NCI-H446 (cell line): ENCODE measurements at regions not wholly inside any gene's neighbourhood (a gene's known extent, or its start where the extent isn't known, plus 50 kb on each side); places are given as distances from the start of the nearest gene placed in this dataset.
A peak's percentile ranks its signal among the peaks of the same experiment; 100 is the strongest.

Experiments used
- DNase-seq, 2 experiments: peaks; one replicate each; lab custom pipeline; 2025; lab: John Stamatoyannopoulos, UW

- no peak for DNase-seq
Measured at GRCh38 chr3:76624164-76624563, 415.7 kb upstream of the ROBO2 start.

DNA sequence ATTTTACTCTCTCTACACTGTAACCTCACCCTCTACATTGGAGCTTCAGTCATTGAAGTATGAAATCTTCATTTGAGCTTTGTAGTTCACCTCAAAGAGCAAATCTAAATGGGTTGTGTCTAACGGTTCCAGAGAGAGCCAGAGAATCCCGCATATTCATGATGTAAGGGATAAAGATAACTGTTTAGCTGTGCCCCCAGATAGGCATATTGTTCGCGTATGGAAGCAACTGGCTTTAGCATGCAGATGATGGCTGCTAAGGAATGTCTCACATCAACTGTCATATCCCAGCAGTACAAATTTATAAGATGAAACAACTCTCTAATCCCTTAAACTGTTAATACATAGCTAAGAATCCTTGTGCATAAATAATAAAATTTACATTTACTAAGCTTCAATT is 412.7 kb upstream of the ROBO2 start:
- no peak for DNase-seq

DNA sequence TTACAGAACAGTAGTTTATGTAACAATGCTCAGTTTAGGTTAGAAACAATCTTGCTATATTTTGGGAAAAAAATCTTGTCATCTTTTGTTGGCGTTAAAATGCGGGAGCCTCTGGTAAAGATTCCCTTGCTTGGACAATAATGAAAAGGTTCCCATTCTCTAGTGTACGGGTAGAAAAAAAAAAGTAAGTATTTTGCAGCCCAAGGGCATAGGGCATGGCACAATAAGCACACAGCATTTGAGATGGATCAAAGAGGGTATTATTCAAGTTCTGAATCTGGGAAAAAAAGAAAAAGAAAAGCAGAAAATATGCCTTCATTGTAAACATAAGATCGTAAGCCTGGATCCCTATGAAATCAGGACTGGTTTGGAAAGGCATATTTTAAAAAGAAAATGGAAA is 408.6 kb upstream of the ROBO2 start:
- no peak for DNase-seq

- no peak for DNase-seq
Measured at GRCh38 chr3:76638006-76638405, 401.9 kb upstream of the ROBO2 start.

- no peak for DNase-seq
Measured at GRCh38 chr3:76643623-76644304, 396.1 kb upstream of the ROBO2 start.

- no peak for DNase-seq
Measured at GRCh38 chr3:76644305-76644675, 395.6 kb upstream of the ROBO2 start.

DNA sequence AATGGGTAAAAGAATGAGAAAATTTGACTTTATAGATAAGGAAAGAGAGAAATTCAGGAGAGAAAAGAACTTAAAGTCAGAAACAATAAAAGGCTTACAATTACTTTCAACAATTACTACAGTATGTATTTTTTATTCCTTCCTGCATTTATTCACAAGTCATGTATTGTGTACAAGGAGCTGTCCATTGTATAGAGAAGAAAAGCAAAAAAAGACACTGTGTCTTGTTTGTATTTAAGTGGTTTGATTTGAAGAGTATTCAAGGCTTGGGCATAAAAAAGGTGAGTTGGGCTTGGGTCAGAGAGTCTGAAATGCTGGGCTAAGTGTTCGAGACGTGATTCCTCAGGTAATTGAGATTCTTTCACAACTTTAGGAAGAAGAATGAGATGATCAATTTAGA is 394.2 kb upstream of the ROBO2 start:
- DNase-seq = no peak

GRCh38 chr3:76646921-76647562 is 392.9 kb upstream of the ROBO2 start:
- no peak for DNase-seq

GRCh38 chr3:76651784-76652183 is 388.1 kb upstream of the ROBO2 start:
- DNase-seq = no peak

DNA sequence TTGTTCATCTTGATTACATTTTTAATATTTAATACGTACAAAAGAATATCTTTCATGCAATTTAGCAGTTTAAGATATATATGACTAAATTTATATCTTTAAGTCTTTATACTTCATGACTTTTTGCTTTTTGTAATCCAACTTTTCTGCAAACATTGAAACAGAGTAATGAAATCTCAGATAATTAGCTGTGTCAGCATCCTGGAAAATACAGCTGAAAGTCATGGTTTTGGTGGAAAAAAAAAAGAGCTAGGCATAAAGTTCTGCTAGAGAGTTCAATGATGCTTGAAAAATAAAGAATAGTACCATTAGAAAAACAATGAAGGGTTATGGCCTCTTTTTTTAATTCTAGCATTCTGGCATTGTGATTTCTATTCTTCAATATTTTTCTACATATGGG is 387.4 kb upstream of the ROBO2 start:
- no peak for DNase-seq

DNA sequence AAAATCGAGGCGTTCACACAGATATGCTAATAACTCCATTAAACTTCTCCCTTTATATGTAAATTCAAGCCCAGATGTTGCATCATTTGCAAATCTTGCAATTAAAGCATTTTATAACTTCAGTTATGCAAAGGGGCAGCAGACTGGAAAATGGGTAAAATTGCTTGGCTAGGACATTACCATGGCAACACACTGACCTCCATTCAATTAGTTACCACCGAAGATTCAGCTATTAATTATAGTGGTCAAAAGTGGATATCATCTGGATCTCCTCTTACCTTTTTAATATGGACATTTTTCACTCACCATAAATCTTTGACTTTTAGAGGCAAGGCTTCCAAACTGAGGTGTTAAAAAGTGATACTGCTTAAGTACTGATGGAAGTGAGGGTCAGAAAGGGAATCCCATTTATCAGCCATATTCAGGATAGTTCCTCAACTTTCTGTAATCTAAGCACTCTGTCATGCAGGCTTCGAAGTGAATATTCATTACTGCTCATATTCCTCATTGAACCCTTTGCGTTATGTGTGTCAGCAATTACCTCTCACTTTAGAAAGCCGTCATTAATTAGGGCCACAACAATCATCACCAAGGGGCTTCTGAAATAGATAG is 386.2 kb upstream of the ROBO2 start:
- no peak for DNase-seq

DNA sequence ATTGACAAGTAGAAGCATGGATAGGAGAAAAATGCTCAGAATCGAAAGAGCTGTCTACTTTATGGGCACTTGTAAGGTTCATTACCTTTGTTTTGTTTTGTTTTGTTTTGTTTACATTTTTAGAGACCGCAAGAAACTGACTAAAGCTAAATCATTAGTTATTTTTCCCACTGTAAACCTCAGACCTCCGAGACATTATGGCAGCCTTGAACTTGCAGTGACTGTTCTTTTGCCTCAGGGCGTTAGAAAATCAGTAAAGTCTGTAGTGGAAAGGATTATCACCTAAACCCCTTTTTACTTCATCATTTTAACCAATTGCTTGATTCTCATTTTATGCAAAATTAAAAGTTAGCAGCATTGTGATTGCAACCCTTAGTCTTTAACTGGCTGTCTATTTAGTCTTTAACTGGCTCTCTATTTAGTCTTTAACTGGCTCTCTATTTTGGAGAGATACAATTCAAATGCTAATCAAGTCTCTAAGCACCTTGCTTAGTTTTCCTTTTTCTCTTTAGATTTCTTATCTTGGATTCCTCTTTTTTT is 383.3 kb upstream of the ROBO2 start:
- no peak for DNase-seq

DNA sequence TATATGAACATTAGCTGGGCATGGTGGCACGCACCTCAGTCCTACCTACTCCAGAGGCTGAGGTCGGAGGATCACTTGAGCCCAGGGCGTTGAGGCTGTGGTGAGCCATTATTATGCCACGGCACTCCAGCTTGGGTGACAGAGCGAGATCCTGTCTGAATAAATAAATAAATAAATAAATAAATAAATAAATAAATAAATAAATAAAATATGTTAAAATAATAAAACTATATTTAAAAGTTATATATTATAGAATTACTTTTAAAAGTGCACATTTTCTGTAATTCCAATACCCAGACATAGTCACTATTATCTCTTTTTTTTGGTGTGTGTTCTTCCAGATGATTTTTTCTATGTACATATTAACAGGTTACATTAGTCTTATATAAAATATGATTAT is 382.0 kb upstream of the ROBO2 start:
- no peak for DNase-seq

DNA sequence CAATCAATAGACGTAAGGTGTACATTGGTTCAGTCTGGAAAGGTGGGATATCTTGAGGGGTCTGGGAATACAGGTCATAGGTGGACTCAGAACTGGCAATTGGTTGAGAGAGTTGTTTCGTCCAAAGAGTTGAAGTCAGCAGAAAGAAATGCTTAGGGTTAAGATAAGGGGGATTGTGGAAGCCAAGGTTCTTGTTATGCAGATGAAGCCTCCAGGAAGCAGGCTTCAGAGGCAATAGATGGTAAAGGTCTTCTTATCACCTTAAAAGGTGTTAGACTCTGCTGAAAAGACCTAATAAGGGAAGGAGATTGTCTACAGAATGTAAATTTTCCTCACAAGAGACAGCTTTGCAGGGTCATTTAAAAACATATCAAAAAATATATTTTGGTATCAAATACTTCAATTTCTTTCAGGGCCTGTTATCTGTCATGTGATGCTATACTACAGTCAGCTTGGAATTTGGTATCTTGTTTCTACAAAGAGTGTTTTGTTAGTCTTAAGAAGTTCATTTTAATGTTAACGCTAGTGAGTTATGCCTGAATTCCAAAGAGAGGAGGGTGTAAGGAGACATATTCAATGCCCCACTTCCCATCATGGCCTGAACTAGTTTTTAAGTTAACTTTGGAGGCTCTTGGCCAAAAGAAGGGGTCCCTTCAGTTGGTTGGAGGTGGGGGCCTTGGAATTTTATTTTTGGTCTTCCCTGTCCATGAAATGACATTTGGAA is 378.2 kb upstream of the ROBO2 start:
- DNase-seq = no peak

DNA sequence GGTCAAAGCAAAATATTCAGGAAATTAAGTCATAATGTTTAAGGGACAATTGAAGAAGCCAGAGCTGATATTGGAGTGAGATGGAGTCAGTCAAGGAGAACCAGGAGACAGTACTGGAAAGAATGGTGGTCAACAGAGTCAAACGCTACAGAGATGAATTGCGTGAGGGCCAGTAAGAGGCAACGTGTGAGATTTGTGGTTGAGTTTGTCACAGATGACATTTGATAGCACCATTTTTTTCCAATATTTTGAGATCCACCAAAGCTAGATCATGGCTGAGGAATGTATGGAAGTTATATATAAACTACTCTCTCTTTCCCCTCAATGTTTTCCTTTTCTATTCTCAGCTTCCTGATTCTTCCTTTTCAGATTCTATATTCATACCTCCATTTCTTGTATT is 375.1 kb upstream of the ROBO2 start:
- DNase-seq = no peak

DNA sequence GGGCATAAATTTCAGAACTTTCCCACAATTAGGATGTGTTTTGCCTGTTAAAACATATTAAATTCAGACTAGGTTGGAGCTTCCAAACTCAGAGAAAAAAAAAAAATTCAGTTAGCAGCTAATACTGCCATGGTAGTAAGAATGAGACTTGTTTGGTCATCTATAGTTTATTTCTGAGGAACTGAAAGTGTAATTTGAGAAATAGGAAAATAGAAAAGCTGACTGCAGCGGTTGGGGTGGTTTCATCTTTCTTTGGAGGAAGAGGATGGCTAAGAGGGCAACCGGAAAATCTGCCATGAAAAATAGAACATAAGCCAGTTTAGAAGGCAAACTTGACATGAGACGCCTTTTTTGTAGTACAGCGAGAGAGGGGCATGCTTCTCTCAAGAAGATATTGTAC is 371.2 kb upstream of the ROBO2 start:
- DNase-seq = no peak

GRCh38 chr3:76669322-76669721 is 370.6 kb upstream of the ROBO2 start:
- DNase-seq = no peak

GRCh38 chr3:76673171-76673570 is 366.7 kb upstream of the ROBO2 start:
- no peak for DNase-seq

GRCh38 chr3:76679541-76679940 is 360.4 kb upstream of the ROBO2 start:
- DNase-seq = peak in 1 of 2 experiments; percentile 46

- peak in 1 of 2 experiments; percentile 27 for DNase-seq
Measured at GRCh38 chr3:76683256-76683655, 356.6 kb upstream of the ROBO2 start.

- no peak for DNase-seq
Measured at GRCh38 chr3:76684946-76685345, 355.0 kb upstream of the ROBO2 start.

GRCh38 chr3:76685858-76686257 is 354.0 kb upstream of the ROBO2 start:
- no peak for DNase-seq

DNA sequence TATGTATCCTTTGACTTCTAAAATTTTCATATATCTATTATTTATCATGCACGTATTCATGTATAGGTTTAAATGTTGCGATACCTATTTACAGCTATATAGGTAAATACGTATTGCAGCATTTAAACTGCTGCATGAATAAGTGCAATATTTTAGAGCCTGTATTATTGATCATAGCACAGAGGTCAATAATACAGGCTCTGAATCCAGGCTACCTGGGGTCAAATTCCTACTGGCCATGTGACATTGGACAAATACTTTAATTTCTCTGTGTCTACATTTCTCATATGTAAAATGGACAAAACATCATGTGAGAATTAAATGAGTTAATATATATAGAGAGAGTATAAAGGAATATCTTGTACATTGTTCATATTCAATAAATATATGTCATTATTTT is 352.9 kb upstream of the ROBO2 start:
- no peak for DNase-seq
